Keratinocyte (primary cell): ENCODE measurements at regions not wholly inside any gene's neighbourhood (a gene's known extent, or its start where the extent isn't known, plus 50 kb on each side); places are given as distances from the start of the nearest gene placed in this dataset.

Experiments used
- CTCF ChIP-seq, 3 experiments: IDR thresholded peaks in 1 of 3; conservative IDR thresholded peaks in 1 of 3; optimal IDR thresholded peaks in 1 of 3; 2 replicates in 2 of 3; 3 replicates in 1 of 3; pipeline versions ENCODE3 to v1.5.1; 2011; ENCODE audit warnings: low read length in 3 of 3, mild to moderate bottlenecking in 3 of 3, moderate library complexity in 2 of 3, control low read depth in 1 of 3, inconsistent platforms in 1 of 3; ENCODE audit not compliant: insufficient read depth in 2 of 3; ENCODE audit errors: extremely low read depth in 1 of 3
- EZH2 ChIP-seq: IDR thresholded peaks from one replicate; pipeline ENCODE4 v1.6.1; 2012; ENCODE audit warnings: inconsistent platforms, mild to moderate bottlenecking, low read length, moderate library complexity

GRCh38 chr10:23558361-23558799 is 119.5 kb downstream of the OTUD1 start:
- TF ChIP-seq CTCF (optimal IDR thresholded peaks at IDR 0.05 in 1 of 3, IDR thresholded peaks at IDR 0.05 in 1 of 3, conservative IDR thresholded peaks at IDR 0.05 in 1 of 3; ENCODE audit: extremely low read depth in 1 of 3, insufficient read depth in 2 of 3, low read length in 3 of 3) (no peak), EZH2 (no peak)
